HG03039 (cell line): ENCODE measurements at regions not wholly inside any gene's neighbourhood (a gene's known extent, or its start where the extent isn't known, plus 50 kb on each side); places are given as distances from the start of the nearest gene placed in this dataset.
"Not testable (repeated sequence)": the region's sequence is repeated elsewhere in the genome, so short reads cannot be mapped to it uniquely, and the experiment has no call there.

Experiments
- ATAC-seq: cut with Tn5 transposase; IDR thresholded peaks from one replicate; pipeline ENCODE4 v1.9.1; 2021; ENCODE audit warnings: mild to moderate bottlenecking, moderate library complexity; ENCODE audit not compliant: unreplicated experiment

DNA sequence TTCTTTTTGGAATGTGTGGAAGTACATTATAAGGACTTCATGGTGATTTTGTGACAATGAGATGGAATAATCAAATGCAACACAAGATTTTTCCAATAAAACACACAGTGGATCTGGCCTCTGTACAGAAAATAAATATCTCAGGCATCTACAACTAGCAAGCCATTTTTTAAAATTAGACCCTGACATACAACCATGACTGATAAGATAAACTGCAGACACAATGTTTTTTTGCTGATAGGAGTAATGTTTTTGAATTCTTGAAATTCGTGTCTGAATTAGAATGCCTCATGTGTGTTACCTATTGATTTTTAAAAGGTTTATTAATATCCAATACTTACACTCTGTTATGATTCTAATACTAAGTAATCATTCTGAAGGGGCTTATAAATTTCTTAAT is 328.1 kb downstream of the HGF start:
- ATAC-seq: no peak

DNA sequence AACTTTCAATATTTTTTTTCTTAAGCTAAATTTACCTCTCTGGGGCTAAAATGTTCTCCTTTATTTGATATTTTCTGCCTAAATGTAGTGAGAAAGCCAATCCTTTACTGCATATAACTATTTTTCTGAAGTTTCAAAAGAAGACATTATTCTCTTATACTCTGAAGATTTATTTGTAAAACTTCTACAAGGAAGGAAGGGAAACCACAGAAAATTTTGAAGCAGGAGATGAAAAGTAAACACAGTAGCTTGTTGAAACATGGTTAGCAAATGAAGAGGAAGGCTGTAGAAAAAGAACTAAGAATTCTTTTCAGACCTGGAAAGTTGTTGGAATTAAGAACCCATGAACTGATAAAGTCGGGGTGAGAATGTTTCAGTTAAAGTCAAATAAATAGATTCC is 330.3 kb downstream of the HGF start:
- no peak for ATAC-seq

DNA sequence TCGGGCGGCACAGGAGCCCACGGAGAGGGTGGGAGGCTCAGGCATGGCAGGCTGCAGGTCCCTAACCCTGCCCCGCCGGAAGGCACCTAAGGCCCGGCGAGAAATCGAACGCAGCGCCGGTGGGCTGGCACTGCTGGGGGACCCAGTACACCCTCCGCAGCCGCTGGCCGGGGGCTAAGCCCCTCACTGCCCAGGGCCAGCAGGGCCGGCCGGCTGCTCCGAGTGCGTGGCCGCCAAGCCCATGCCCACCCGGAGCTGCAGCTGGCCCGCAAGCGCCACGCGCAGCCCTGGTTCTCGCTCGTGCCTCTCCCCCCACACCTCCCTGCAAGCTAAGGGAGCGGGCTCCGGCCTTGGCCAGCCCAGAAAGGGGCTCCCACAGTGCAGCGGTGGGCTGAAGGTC is 332.7 kb downstream of the HGF start:
- not testable (repeated sequence) for ATAC-seq

DNA sequence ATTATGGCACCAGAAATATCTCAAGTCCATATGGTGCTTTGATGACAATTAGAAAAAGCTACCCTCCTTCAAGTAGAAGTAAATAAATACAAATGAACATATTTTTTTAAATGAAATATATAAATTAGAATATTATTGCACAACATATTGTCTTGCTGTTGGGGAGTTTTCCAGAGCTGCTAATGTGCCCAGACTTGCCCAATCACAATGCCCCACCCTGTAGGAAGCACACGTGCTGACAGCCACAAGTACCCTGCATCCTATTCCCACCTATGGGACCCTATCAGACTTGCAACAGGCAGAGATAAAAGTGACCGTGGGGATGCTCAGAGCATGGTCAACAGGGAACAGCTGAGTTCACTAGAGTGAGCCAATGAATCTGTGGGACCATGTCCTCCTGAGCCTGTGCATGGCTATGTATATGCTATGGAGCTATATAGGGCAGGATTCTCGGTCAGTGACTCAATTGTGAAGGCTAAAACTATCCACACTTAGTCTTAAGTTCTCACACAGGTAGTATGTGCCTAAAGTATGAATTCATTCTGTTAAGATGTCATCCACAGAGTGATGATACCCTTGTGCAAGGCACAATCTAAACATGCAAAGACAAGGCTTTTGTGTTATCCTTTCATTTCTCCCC is 336.0 kb downstream of the HGF start:
- no peak for ATAC-seq

DNA sequence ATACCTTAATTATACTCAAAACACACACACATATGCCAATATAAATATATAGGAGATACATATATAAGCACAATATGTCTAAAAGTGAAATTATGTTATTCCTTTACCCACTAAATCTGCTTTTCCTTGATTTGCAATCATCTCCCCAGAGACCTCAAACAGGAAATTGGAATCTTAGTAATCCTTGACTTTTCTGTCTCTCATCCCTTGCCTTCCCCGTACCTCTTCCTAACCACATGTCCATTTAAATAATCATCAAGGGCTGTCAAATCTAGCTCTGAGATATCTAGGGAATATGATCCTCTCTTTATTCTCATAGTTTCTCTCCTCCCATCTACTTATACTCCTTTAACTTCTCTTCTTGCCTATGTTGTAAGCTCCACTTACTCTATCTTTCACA is 336.6 kb downstream of the HGF start:
- no peak for ATAC-seq

DNA sequence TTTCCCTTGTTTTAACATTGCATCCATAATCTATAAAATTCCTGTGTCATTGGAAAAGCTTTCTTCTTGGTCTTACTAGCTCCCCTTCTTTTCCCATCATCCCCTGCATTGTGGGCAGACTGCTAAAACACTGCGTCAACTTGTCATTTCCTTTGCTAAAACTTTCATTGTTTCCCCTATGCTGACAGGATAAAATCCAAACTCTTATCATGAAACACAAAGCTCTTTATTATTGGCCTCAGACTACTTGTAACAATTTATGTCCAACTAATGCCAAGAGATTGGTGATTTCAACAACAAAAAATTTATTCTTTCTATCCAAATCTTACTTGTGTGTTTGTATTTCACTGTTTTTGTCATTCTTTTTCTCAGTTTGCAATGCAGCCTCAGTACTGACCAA is 339.1 kb downstream of the HGF start:
- ATAC-seq: no peak

DNA sequence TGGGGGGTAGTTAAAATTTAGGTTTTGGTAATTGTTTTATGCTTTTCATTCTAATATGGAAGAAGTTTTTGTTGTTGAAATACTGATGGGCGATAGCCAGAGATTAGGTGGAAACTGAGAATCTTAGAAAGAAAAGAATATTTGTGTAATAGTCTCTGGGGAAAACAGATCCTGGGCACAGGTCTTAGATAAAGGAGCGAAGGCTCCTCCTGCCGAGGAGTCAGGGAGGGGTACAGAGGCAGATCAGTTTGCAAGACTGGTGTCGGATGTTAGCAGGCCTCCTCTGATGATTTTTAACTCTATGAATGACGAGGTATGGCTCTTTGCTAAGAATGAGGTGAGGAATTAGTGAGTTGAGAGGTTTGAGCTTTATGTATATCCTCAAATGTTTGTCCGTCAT is 339.7 kb downstream of the HGF start:
- no peak for ATAC-seq

DNA sequence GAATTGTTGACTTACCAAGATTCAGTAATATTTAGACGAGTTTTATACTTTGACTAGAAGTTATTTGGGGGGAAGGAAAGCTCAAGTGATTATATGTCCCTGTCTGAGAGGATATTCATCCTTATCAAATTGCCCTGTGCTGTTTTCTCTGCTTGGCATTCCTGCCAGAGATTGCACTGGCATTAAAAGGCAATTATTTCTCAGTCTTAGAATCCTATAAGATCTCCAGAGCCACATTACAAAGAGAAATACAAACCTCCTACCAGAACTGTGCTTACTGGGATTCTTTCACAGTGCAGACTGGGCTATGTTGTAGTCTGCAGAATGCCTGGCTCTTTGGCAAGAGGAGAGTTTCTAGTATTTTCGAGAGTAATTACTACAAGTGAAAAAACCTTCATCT is 342.4 kb downstream of the HGF start:
- no peak for ATAC-seq

DNA sequence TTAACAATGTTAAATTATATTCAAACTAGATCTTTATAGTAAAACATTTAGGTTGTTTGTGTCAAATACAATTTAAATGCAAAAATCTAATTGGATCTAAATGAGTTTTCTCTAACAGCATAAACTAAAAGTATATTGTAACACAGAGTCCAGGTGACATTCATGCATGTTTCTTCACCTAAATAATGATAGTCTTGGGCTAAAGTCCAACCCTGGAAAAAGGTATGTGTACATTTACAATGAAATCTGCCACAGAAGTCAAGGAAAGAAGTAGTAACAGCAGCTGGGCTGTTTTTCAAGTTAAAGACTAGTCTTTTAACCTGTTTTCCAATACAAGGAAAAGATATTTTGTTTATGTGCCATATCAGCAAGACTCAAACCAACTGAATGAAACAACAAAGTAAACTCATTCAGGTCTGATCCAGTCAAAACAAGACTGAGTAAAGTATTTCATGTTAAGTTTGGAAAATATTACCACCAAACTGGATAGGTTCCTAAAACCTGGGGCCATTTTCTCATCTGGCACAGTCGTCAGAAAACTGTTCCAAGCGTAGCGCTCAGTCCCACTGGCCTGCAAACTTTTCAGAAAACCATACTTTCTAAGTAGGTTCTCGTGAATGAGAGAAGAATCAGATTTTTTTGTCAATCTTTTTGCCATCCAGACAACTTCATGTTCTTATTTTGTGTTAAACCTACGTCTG is 349.2 kb downstream of the HGF start:
- no peak for ATAC-seq

DNA sequence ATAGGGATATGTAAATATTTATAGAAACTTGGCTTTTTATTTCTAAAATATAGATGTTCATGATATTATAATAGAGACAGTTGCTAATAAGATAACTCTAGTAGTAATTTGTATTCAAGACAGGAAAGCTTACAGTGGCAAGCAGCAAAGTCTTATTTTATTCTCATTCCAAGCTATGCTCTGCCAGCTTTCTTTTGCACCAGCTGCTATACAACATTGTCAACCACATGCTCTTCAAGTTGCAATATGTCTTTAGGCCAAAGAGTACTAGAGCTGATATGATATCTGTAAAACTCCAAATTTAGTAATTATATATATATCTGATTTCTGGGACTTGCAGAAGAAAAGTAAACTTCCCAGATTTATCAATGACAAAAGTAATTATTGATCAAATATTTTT is 350.1 kb downstream of the HGF start:
- ATAC-seq: no peak

DNA sequence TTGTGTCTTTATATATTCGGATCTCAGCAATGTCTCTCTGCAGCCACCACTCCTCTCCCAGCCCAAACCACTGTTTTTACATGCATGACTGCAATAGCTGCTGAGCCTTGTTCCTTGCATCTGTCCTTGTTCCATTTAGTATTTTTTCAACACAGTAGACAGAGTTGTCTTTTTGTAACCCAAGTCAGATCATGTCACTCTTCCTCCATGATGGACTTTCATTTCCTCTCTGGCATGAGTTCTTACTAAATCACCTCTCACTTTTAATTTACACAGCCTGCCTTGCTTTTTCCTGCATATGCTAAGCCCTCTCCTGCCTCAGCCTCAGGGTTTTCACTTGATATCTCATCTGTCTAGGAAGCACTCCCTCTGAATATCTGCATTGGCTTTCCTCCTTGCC is 353.2 kb downstream of the HGF start:
- no peak for ATAC-seq

DNA sequence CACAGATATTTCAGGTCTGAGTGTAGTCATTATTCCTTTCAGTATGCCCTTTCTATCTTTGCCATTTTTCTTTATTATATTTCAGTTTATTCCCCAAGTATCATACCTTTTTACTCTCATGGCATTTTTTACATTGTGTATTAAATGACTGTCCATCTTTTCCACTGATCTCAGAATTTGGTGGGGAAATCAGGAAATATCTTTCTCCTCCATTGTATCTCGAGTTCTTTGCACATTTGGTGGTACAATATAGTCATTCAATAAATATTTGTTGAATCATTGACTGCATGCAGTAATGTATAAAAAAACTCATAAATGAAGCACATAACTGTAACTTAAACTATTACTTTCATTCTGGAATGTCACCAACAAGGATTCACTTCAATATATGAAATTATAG is 354.7 kb downstream of the HGF start:
- no peak for ATAC-seq

DNA sequence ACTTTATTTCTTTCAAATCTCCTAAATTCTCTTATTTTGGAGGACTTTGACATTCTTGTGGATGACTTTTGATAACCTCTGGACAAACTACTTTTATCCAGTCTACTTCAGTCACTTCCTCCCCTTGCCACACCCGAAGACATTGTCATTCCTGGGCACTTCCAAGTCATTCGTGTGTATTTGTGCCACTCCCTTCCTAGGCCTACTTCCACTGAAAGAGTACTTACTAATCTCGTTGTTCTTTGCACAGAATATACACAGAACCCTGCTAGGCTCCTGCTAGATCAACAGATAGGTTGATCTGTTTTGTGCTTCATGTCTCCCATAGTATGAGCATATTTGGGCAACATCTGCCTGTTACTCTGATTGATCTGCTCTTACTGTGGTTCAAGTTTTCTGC is 355.4 kb downstream of the HGF start:
- no peak for ATAC-seq

DNA sequence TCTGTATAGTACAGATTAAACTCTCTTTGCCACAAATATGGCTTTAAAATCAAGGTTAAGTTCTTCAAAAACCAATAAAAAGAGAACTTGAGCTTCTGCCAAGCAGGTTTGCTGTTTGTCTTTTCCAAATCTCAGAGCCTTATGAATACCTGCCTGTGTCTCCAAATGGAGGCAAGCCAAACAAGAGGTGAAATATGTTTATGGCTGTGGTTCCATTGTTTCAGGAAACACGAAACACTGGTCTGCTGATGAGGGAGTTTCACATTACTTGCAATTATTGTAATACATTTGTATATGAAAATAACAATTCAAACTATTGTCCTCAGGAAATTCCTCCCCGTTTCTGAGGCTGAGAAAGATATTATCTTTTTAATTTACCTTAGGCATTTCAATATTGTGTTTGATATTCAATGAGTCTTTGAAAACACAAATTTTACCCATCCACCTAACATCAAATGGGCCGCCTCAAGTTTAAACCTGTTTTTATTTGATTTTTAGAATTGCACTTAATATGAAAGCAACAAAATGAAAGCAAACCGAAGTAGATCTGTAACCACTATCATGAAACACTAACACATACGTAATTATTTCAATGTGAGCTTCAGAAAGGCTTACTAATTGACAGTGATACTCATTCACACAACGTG is 359.3 kb downstream of the HGF start:
- ATAC-seq: no peak

DNA sequence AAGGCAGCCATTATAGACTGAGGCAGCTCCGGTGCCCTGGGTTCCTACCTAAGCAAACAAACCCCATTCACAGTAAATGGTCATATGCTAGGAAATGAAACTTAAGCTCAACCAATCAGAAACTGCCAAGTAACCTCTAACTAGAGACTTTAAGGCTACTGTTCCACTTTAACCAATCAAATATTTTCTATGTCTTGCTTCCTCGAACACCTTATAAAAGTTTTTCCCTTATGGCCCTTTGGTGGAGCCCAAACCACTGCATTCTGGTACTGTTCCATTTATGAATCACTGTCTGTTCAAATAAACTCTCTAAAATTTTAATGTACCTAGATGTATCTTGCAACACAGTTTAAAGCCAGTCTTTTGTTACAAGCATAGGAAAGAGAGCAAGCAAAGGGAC is 361.1 kb downstream of the HGF start:
- no peak for ATAC-seq

DNA sequence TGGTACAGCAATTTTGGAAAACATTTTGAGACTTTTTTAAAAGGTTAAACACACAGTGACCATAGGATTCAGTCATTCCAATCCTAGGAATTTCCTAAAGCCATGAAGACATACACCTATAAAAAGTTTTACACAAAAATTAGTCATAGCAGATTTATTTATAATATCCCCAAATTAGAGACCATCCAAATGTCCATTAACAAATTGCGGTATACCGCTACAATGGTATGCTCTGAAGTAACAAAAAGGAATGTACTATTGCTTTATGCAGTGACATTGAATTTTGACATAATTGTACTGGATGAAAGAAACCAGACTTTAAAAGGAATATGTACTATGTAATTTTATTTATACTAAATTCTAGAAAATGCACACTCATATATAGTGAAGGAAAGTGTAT is 362.8 kb downstream of the HGF start:
- ATAC-seq: no peak

DNA sequence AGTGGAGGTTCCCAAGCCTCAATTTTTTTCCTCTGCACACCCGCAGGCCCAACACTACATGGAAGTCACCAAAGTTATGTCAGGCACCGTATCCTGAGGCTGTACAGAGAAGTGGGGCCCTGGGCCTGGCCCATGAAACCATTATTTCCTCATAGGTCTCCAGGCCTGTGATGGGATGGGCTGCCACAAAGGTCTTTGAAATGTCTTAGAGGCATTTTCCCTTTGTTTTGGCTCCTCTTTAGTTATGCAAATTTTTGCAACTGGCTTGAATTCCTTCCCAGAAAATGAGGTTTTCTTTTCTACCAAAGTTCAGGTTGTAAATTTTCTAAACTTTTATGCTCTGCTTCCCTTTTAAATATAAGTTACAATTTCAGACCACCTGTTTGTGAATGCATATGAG is 365.2 kb downstream of the HGF start:
- ATAC-seq: no peak

DNA sequence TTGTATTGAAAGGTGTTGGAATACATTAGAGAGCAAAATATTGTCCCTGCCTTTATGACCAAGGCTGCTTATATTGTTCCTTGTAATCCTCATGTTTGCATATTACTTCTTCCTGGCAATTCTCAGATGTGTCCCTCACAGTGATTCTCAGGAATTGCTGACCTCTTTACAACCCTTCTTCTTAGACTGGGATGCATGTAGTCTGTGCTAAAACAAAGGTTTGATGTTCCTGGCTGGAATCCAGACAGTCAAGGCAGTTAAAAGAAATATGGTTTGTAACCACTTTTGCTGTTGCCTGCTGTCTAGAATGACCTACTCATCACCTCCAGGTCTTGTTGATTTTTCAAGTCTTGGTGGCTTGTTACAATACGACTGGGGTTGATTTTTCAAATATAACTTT is 367.6 kb downstream of the HGF start:
- ATAC-seq: no peak

DNA sequence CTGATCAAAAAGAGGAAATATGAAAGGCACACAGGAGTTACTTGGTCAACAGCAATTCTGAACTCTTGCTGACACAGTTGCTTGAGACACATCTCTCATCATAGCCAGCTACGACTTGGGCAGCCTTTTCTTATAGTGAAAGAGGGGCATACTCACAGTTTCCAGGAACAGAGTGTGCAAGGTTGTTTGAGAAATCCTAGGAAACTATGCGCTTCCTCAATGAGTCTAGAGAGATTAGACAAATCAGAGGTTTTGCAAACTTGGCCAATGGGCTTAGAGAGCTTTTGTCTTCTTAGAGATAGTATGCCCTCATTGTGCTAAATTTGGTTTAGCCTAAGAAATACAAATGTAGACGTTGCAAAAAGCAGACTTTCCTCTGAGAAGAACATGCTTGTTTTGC is 370.4 kb downstream of the HGF start:
- ATAC-seq: no peak

DNA sequence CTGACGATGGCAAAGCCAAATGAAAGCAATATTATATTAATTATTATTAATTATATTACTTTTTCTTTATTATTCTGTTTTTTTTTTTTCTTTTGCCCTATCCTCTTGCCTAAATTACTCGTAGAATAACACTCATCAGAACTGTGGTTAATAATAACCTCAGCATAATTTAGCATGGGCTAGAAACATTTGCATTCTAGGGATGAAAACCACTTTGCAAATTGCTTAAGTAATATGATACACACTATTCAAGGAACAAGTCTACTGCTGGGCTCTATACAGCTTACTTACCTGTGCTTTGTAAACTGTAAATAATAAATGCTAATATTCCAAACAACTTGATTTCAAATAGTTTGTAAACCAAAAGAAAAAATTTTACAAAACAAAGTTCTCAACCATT is 375.8 kb downstream of the HGF start:
- ATAC-seq: no peak

DNA sequence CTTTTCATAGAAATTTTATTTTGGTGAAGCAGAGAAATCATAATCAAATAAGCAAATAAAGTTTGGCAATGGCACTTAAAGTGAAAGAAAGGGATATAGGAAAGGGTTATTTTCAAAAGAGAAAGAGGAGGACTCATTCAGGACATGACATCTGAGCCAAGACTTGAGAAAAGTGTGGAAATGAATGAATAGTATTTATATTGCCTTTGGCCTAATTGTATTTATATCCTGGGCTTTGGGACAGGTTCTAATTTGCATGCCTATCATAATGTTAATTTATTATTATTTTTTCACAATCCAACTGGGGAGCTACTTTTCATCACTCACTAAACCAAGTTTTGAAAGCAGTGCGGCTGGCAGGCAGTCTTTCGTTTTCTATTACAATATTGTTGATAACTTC is 376.8 kb downstream of the HGF start:
- ATAC-seq: no peak

DNA sequence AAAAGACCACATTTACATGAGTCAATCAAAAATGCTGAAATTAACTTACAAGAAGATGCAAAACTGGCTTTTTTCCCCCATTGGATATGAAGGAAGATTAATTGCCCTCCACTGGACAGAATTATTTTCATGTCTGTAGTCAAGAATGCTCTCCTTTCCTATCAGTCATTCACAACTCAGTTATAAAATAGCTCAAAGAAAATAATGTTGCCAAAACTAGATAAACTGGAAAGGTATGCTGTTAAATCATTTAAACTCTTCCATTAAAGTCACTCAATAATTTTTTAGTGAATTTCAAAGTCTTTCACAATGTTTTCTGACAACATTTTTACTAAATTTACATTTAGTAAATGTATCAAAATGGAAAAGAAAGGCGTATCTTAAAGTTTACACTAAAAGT is 384.5 kb downstream of the HGF start:
- no peak for ATAC-seq

DNA sequence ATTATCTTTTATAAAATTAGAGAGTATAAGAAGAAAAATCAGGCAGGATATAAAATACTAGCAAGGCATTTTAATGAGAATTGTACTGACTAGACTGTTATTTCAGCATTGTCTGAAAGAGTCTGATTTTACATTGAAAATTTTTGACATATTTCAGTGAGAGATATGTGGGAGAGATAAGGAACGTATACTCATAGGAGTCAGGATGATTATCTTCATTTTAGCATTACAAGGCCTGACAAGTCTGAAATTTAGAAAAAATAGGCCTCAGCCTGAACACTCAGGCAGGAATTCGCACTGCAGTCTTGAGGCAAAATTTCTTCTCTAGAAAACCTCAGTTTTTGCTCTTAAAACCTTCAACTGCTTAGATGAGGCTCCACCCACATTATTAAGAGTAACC is 386.0 kb downstream of the HGF start:
- ATAC-seq: no peak
